SK-N-SH (cell line): ENCODE measurements at regions not wholly inside any gene's neighbourhood (a gene's known extent, or its start where the extent isn't known, plus 50 kb on each side); places are given as distances from the start of the nearest gene placed in this dataset.

ENCODE experiments used
- CTCF ChIA-PET: fragments of 300-600, 350-600 bp; formaldehyde crosslinking; extraction: SDS; loops from one replicate; lab custom pipeline; 2021; lab: Yijun Ruan, JAX
- POLR2A ChIA-PET: fragments of 350-600 bp; sonication (Branson Sonifier 250); formaldehyde crosslinking; extraction: SDS; loops from one replicate; lab custom pipeline; 2020; ENCODE audit warnings: antibody characterized with exemption, inconsistent platforms; lab: Yijun Ruan, JAX
- DNase-seq: peaks from one replicate; pipeline ENCODE4 v3.0.0; 2012
- H2AFZ ChIP-seq: fragments of 200-600 bp; sonication (generic); 2 replicates; pipeline ENCODE4 v1.8.1; 2016; ENCODE audit warnings: antibody characterized with exemption, mild to moderate bottlenecking, low read depth
- H3F3A ChIP-seq: fragments of 200-600 bp; sonication (generic); replicated peaks from 2 replicates; pipeline ENCODE3; 2016; ENCODE audit warnings: antibody characterized with exemption, mild to moderate bottlenecking; ENCODE audit not compliant: insufficient read depth
- H3K27ac ChIP-seq, 2 experiments: fragments of 200-500 bp in 1 of 2; fragments of 200-600 bp in 1 of 2; sonication (Bioruptor generic) in 1 of 2; sonication (generic), shearing (Covaris generic) in 1 of 2; 2 replicates each; pipeline versions ENCODE4 v1.5.1 to v1.6.1; 2014 to 2016; ENCODE audit warnings: low read depth in 2 of 2, inconsistent platforms in 1 of 2, low read length in 1 of 2, mild to moderate bottlenecking in 1 of 2, mixed read lengths in 1 of 2
- H3K27me3 ChIP-seq: fragments of 200-600 bp; sonication (generic), shearing (Covaris generic); 2 replicates; pipeline ENCODE4 v1.6.1; 2016; ENCODE audit warnings: mixed run types; ENCODE audit not compliant: insufficient read depth
- H3K36me3 ChIP-seq, 2 experiments: fragments of 200-500 bp in 1 of 2; fragments of 200-600 bp in 1 of 2; sonication (Bioruptor generic) in 1 of 2; sonication (generic) in 1 of 2; replicated peaks in 1 of 2; 2 replicates each; pipeline versions ENCODE3 to v1.5.1; 2014 to 2016; ENCODE audit warnings: low read length in 1 of 2, mild to moderate bottlenecking in 1 of 2; ENCODE audit not compliant: insufficient read depth in 2 of 2, control insufficient read depth in 1 of 2
- H3K4me1 ChIP-seq, 2 experiments: fragments of 200-500 bp in 1 of 2; fragments of 200-600 bp in 1 of 2; sonication (Bioruptor generic) in 1 of 2; sonication (generic), shearing (Covaris generic) in 1 of 2; 2 replicates each; pipeline versions ENCODE4 v1.5.1 to v1.6.1; 2014 to 2016; ENCODE audit warnings: low read depth in 1 of 2, low read length in 1 of 2, mixed run types in 1 of 2; ENCODE audit not compliant: insufficient read depth in 2 of 2, control insufficient read depth in 1 of 2
- H3K4me2 ChIP-seq: fragments of 200-600 bp; sonication (generic), shearing (Covaris generic); 2 replicates; pipeline ENCODE4 v1.6.1; 2017; ENCODE audit warnings: mixed run types
- H3K4me3 ChIP-seq, 2 experiments: fragments of 200-500 bp in 1 of 2; fragments of 200-600 bp in 1 of 2; sonication (Bioruptor generic) in 1 of 2; sonication (generic), shearing (Covaris generic) in 1 of 2; 2 replicates each; pipeline versions ENCODE4 v1.5.1 to v1.8.1; 2014 to 2016; ENCODE audit warnings: low read depth in 2 of 2, inconsistent platforms in 1 of 2, low read length in 1 of 2, mild to moderate bottlenecking in 1 of 2, mixed read lengths in 1 of 2, moderate library complexity in 1 of 2
- H3K79me2 ChIP-seq: fragments of 200-600 bp; sonication (generic); 2 replicates; pipeline ENCODE4 v1.8.1; 2017; ENCODE audit warnings: mild to moderate bottlenecking; ENCODE audit not compliant: insufficient read depth
- H3K9ac ChIP-seq: fragments of 200-600 bp; sonication (generic); 2 replicates; pipeline ENCODE4 v1.6.1; 2017; ENCODE audit warnings: mixed run types
- H3K9me2 ChIP-seq: fragments of 200-600 bp; sonication (generic); 2 replicates; pipeline ENCODE4 v1.6.1; 2017; ENCODE audit warnings: mixed run types
- H3K9me3 ChIP-seq: fragments of 200-600 bp; sonication (generic); 2 replicates; pipeline ENCODE4 v1.6.1; 2017; ENCODE audit warnings: mixed run types, mild to moderate bottlenecking, moderate library complexity
- H4K20me1 ChIP-seq: fragments of 200-600 bp; sonication (generic); 2 replicates; pipeline ENCODE4 v1.6.1; 2017; ENCODE audit warnings: mild to moderate bottlenecking, mixed run types; ENCODE audit not compliant: insufficient read depth
- ELF1 ChIP-seq: IDR thresholded peaks from 2 replicates; pipeline ENCODE4 v1.4.0; 2012
- EP300 ChIP-seq, 2 experiments: IDR thresholded peaks; 2 replicates each; pipeline versions ENCODE4 v1.4.0 to v1.6.1; 2012; ENCODE audit warnings: borderline replicate concordance in 1 of 2, low read depth in 1 of 2, low read length in 1 of 2
- FOSL2 ChIP-seq: IDR thresholded peaks from 2 replicates; pipeline ENCODE4 v1.4.0; 2012; ENCODE audit warnings: low read depth, mild to moderate bottlenecking, moderate library complexity, borderline replicate concordance
- FOXJ3 ChIP-seq: sonication (generic); formaldehyde crosslinking; IDR thresholded peaks from 2 replicates; pipeline ENCODE4 v1.5.1; 2020; ENCODE audit warnings: mild to moderate bottlenecking, missing genetic modification reagents
- GABPA ChIP-seq: IDR thresholded peaks from 2 replicates; pipeline ENCODE4 v1.4.0; 2012; ENCODE audit warnings: low read depth, mild to moderate bottlenecking
- NFIC ChIP-seq: IDR thresholded peaks from 2 replicates; pipeline ENCODE4 v1.4.0; 2012; ENCODE audit warnings: borderline replicate concordance
- POLR2AphosphoS5 ChIP-seq: IDR thresholded peaks from 2 replicates; pipeline ENCODE4 v1.6.1; 2012; ENCODE audit warnings: low read depth, low read length
- RAD21 ChIP-seq: IDR thresholded peaks from 2 replicates; pipeline ENCODE4 v1.6.1; 2012; ENCODE audit warnings: mild to moderate bottlenecking, low read length
- REST ChIP-seq: IDR thresholded peaks from 2 replicates; pipeline ENCODE4 v1.6.1; 2012; ENCODE audit warnings: mild to moderate bottlenecking, low read depth, low read length, moderate library complexity
- RFX5 ChIP-seq: IDR thresholded peaks from 2 replicates; pipeline ENCODE4 v1.6.1; 2012; ENCODE audit warnings: mild to moderate bottlenecking, improper control_type of control experiment, low read length
- SMC3 ChIP-seq: IDR thresholded peaks from 2 replicates; pipeline ENCODE4 v1.6.1; 2012; ENCODE audit warnings: low read depth, low read length, improper control_type of control experiment
- TAF1 ChIP-seq: IDR thresholded peaks from 2 replicates; pipeline ENCODE4 v1.6.1; 2012; ENCODE audit warnings: low read depth, mild to moderate bottlenecking, low read length, moderate library complexity, borderline replicate concordance
- TEAD4 ChIP-seq: IDR thresholded peaks from 2 replicates; pipeline ENCODE4 v1.4.0; 2012; ENCODE audit warnings: mild to moderate bottlenecking, borderline replicate concordance; ENCODE audit not compliant: insufficient read depth
- YY1 ChIP-seq: IDR thresholded peaks from 2 replicates; pipeline ENCODE4 v1.4.0; 2012; ENCODE audit warnings: low read depth, mild to moderate bottlenecking
- WGBS: methylation state at CpG from one replicate; pipeline ENCODE4 v1.1.6; 2017; ENCODE audit warnings: low lambda C conversion rate; 5-methylcytosine and 5-hydroxymethylcytosine counted together
- TF ChIP-seq, protein P1 (sequence below): fragments of 200-600 bp; sonication (generic); IDR thresholded peaks from 2 replicates; pipeline ENCODE4 v1.6.1; 2017; ENCODE audit warnings: antibody characterized with exemption, mild to moderate bottlenecking, moderate library complexity
- TF ChIP-seq, protein P2 (sequence below): IDR thresholded peaks from 2 replicates; pipeline ENCODE4 v1.4.0; 2012; ENCODE audit warnings: low read depth, borderline replicate concordance

DNA sequence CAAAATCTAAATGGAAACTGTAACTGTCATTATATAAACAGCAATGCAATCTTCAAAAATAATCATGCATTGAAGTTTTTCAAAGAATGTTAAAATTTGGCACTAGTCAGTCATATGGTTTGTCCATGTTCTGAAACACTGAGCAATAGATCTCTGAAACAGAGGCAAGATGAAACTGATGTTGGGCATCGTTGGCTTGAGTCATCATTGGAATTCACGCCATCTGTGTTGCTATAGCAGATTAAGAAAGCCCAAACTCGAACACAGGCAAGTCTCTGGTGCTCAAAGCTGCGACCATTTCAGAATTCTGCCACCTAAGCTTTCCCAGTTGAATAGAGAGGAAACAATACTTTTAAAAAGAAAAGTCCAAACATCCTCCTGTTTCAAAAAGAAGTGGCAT lies 114.1 kb upstream of the PPARGC1A start (continued):
- TF ChIP-seq REST, result no peak
- TF ChIP-seq GABPA, result no peak
- no peak for TF ChIP-seq FOXJ3 (CRISPR knock-in tag)
- TF ChIP-seq POLR2AphosphoS5, result no peak

DNA sequence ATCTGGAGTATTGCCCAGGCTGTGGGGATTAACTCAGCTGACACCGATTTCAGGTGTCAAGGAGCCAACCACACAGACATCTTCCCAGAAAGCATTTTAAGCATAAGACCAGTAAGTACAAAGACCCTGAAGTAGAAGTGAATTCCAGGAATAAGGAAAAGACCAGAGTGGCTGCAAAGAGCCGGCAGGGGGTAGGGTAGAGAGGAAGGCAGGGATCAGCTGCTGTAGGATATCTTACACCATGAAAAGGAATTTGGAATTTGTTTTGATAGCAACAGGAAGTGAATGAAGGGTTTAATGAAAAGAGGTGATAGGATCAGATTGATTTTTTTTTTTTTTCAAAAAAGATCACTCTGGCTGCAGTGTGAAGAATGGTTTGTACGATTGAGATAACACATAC lies 113.6 kb upstream of the PPARGC1A start:
- DNase-seq, result no peak
- Histone ChIP-seq H3K9ac (no peak overlapping the region), H3K36me3 (no peaks in the 10 kb centered on the region), H4K20me1 (no peaks in the 10 kb centered on the region), H3K4me2 (no peak overlapping the region), H3K4me1 (no peaks in the 10 kb centered on the region), H3K9me3 (no peaks in the 10 kb centered on the region), H3K27me3 (no peaks in the 10 kb centered on the region; the same call in 1 of the 2 replicates), H3K27ac (no peak overlapping the region), H3K9me2 (no peaks in the 10 kb centered on the region), H3F3A (no peaks in the 10 kb centered on the region), H2AFZ (no peak overlapping the region), H3K79me2 (no peaks in the 10 kb centered on the region), H3K4me3 (no peak overlapping the region)
- WGBS, result 18% methylated on average over 3 of the region's 3 CpGs
- POLR2A ChIA-PET, result no interaction called here
- no peak for TF ChIP-seq SMC3
- TF ChIP-seq, protein P1, sequence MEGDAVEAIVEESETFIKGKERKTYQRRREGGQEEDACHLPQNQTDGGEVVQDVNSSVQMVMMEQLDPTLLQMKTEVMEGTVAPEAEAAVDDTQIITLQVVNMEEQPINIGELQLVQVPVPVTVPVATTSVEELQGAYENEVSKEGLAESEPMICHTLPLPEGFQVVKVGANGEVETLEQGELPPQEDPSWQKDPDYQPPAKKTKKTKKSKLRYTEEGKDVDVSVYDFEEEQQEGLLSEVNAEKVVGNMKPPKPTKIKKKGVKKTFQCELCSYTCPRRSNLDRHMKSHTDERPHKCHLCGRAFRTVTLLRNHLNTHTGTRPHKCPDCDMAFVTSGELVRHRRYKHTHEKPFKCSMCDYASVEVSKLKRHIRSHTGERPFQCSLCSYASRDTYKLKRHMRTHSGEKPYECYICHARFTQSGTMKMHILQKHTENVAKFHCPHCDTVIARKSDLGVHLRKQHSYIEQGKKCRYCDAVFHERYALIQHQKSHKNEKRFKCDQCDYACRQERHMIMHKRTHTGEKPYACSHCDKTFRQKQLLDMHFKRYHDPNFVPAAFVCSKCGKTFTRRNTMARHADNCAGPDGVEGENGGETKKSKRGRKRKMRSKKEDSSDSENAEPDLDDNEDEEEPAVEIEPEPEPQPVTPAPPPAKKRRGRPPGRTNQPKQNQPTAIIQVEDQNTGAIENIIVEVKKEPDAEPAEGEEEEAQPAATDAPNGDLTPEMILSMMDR, result no peak
- no peak for TF ChIP-seq RAD21
- no peak for TF ChIP-seq POLR2AphosphoS5
- TF ChIP-seq, protein P2, sequence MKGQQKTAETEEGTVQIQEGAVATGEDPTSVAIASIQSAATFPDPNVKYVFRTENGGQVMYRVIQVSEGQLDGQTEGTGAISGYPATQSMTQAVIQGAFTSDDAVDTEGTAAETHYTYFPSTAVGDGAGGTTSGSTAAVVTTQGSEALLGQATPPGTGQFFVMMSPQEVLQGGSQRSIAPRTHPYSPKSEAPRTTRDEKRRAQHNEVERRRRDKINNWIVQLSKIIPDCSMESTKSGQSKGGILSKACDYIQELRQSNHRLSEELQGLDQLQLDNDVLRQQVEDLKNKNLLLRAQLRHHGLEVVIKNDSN, result no peak
- TF ChIP-seq NFIC, result no peak
- no peak for TF ChIP-seq ELF1
- TF ChIP-seq REST, result no peak
- no peak for TF ChIP-seq RFX5
- TF ChIP-seq TAF1, result no peak
- no peak for TF ChIP-seq TEAD4
- TF ChIP-seq YY1, result no peak
- TF ChIP-seq EP300 (IDR thresholded peaks at IDR 0.05; ENCODE audit: borderline replicate concordance in 1 of 2, low read depth in 1 of 2, low read length in 1 of 2), result no peak
- TF ChIP-seq FOSL2, result no peak
- CTCF ChIA-PET, result no interaction called here
